ENCODE measurements at regions not wholly inside any gene's neighbourhood (a gene's known extent, or its start where the extent isn't known, plus 50 kb on each side); places are given as distances from the start of the nearest gene placed in this dataset.

GRCh38 chr2:204223544-204223943 lies 287.0 kb downstream of the ICOS start:
- Histone ChIP-seq H3K4me3 (replicated peaks in 1 of 4; ENCODE audit: control extremely low read depth in 1 of 4, insufficient read depth in 1 of 4, low read depth in 3 of 4, low read length in 4 of 4) (no peak overlapping the region), H3K27ac (ENCODE audit: insufficient read depth, low read length) (no peak overlapping the region), H3K4me2 (ENCODE audit: extremely low read depth, insufficient read depth, low read length) (no peak overlapping the region), H2AFZ (ENCODE audit: low read length) (no peak overlapping the region), H3K4me1 (ENCODE audit: control insufficient read depth, extremely low read depth, insufficient read depth, low read length) (no peaks in the 10 kb centered on the region), H3K9me3 (ENCODE audit: control insufficient read depth, insufficient read depth, low read depth, low read length) (no peaks in the 10 kb centered on the region), H3K9ac (ENCODE audit: insufficient read depth, low read length) (no peak overlapping the region), H3K36me3 (ENCODE audit: control insufficient read depth, insufficient read depth, low read length) (no peaks in the 10 kb centered on the region), H4K20me1 (ENCODE audit: control insufficient read depth, extremely low read depth, insufficient read depth, low read length) (no peaks in the 10 kb centered on the region), H3K27me3 (ENCODE audit: control insufficient read depth, insufficient read depth, low read length) (peaks cover 3% of the 10 kb centered on the region), H3K79me2 (ENCODE audit: control insufficient read depth, insufficient read depth, low read length) (no peaks in the 10 kb centered on the region)
- DNase-seq (ENCODE audit: low read depth in 2 of 2), result no peak
- TF ChIP-seq EZH2 (IDR thresholded peaks at IDR 0.05; ENCODE audit: low read length, missing control alignments) (no peak), CTCF (conservative IDR thresholded peaks at IDR 0.05 in 1 of 2, IDR thresholded peaks at IDR 0.05 in 1 of 2; ENCODE audit: low read depth in 1 of 2, low read length in 2 of 2) (no peak)

DNA sequence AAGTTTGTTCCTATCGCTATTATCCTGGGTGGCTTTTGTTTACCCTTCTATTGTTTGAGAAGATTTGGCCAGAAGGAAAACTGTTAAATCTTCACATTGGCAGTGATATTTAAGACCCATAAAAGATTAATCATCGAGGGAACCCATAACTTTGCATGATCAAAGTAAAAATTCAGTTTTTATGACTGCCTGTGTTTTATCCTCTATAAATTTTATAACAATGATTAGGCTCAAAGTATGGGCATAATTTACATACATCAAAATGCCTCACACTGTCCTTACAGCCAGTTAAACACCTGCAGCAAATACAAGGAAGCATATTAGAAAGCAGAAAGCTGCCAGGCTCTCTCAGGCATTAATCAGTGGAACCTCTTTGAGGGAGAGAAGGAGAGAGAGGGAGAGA lies 289.1 kb downstream of the ICOS start:
- TF ChIP-seq CTCF (conservative IDR thresholded peaks at IDR 0.05 in 1 of 2, IDR thresholded peaks at IDR 0.05 in 1 of 2; ENCODE audit: low read depth in 1 of 2, low read length in 2 of 2), result no peak
- no peak for TF ChIP-seq EZH2 (IDR thresholded peaks at IDR 0.05; ENCODE audit: low read length, missing control alignments)
- Histone ChIP-seq H3K4me3 (replicated peaks in 1 of 4; ENCODE audit: control extremely low read depth in 1 of 4, insufficient read depth in 1 of 4, low read depth in 3 of 4, low read length in 4 of 4) (no peak overlapping the region), H3K4me2 (ENCODE audit: extremely low read depth, insufficient read depth, low read length) (no peak overlapping the region), H3K27ac (ENCODE audit: insufficient read depth, low read length) (no peak overlapping the region), H4K20me1 (ENCODE audit: control insufficient read depth, extremely low read depth, insufficient read depth, low read length) (no peaks in the 10 kb centered on the region), H2AFZ (ENCODE audit: low read length) (no peak overlapping the region), H3K4me1 (ENCODE audit: control insufficient read depth, extremely low read depth, insufficient read depth, low read length) (no peaks in the 10 kb centered on the region), H3K36me3 (ENCODE audit: control insufficient read depth, insufficient read depth, low read length) (no peaks in the 10 kb centered on the region), H3K9me3 (ENCODE audit: control insufficient read depth, insufficient read depth, low read depth, low read length) (no peaks in the 10 kb centered on the region), H3K27me3 (ENCODE audit: control insufficient read depth, insufficient read depth, low read length) (peaks cover 3% of the 10 kb centered on the region), H3K79me2 (ENCODE audit: control insufficient read depth, insufficient read depth, low read length) (no peaks in the 10 kb centered on the region), H3K9ac (ENCODE audit: insufficient read depth, low read length) (no peak overlapping the region)
- DNase-seq (ENCODE audit: low read depth in 2 of 2), result no peak

DNA sequence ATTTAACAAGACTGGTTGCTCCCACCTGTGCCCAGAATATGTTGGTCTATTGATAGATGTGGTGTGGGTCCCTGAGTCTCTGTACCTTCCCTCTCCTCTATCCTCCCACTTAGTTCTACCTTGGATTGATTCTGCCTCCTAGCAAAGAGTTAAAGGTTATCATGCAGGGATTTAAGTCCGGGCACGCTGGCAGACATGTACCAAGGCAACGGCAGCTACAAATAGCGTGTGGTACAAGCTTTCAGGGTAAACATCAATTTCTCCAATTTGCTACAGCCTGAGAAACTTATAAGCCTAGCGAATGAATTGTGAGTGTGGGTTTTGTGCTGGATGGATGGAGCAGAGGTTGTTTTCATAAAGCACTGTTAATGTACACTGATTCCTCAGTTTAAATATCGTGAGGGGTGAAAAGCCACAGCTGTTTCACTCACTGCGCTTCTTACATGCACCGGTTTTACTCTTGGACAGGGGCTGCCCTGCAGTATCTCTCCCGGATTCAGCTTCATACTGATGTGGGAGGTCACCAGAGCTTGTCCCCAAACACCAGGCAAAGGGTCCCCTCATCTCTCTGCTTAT lies 289.8 kb downstream of the ICOS start:
- peak in 1 of 2 donors; percentile 57 for DNase-seq (ENCODE audit: low read depth in 2 of 2)
- H4K20me1 ChIP-seq (ENCODE audit: control insufficient read depth, extremely low read depth, insufficient read depth, low read length), result no peaks in the 10 kb centered on the region
- H2AFZ ChIP-seq (ENCODE audit: low read length), result no peak overlapping the region
- H3K4me1 ChIP-seq (ENCODE audit: control insufficient read depth, extremely low read depth, insufficient read depth, low read length), result no peaks in the 10 kb centered on the region
- no peaks in the 10 kb centered on the region for H3K9me3 ChIP-seq (ENCODE audit: control insufficient read depth, insufficient read depth, low read depth, low read length)
- peaks cover 3% of the 10 kb centered on the region for H3K27me3 ChIP-seq (ENCODE audit: control insufficient read depth, insufficient read depth, low read length)
- no peaks in the 10 kb centered on the region for H3K36me3 ChIP-seq (ENCODE audit: control insufficient read depth, insufficient read depth, low read length)
- H3K79me2 ChIP-seq (ENCODE audit: control insufficient read depth, insufficient read depth, low read length), result no peaks in the 10 kb centered on the region
- TF ChIP-seq CTCF (conservative IDR thresholded peaks at IDR 0.05 in 1 of 2, IDR thresholded peaks at IDR 0.05 in 1 of 2; ENCODE audit: low read depth in 1 of 2, low read length in 2 of 2) (no peak), EZH2 (IDR thresholded peaks at IDR 0.05; ENCODE audit: low read length, missing control alignments) (no peak)
- no peak overlapping the region for H3K27ac ChIP-seq (ENCODE audit: insufficient read depth, low read length)
- H3K4me3 ChIP-seq (replicated peaks in 1 of 4; ENCODE audit: control extremely low read depth in 1 of 4, insufficient read depth in 1 of 4, low read depth in 3 of 4, low read length in 4 of 4), result no peak overlapping the region
- H3K9ac ChIP-seq (ENCODE audit: insufficient read depth, low read length), result no peak overlapping the region
- H3K4me2 ChIP-seq (ENCODE audit: extremely low read depth, insufficient read depth, low read length), result no peak overlapping the region
